ENCODE measurements at regions not wholly inside any gene's neighbourhood (a gene's known extent, or its start where the extent isn't known, plus 50 kb on each side); places are given as distances from the start of the nearest gene placed in this dataset.

DNA sequence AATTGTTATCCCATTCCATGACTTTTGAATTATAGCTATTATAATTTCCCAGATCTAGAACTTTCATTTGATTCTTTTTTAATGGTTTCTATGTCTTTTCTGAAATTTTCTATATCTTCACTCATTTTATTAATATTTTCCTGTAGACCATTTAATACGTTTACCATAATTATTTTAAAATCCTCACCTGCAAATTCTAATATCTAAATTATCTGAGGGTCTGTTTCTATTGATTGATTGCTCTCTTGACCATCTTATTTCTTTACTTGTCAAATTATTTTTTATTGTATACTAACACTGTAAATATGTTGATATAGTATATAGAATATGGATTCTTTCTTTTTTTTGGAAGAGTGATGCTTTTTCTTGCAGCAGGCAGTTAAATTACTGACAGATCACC lies 229.3 kb upstream of the CTBP2 start:
- TF ChIP-seq, protein P1, sequence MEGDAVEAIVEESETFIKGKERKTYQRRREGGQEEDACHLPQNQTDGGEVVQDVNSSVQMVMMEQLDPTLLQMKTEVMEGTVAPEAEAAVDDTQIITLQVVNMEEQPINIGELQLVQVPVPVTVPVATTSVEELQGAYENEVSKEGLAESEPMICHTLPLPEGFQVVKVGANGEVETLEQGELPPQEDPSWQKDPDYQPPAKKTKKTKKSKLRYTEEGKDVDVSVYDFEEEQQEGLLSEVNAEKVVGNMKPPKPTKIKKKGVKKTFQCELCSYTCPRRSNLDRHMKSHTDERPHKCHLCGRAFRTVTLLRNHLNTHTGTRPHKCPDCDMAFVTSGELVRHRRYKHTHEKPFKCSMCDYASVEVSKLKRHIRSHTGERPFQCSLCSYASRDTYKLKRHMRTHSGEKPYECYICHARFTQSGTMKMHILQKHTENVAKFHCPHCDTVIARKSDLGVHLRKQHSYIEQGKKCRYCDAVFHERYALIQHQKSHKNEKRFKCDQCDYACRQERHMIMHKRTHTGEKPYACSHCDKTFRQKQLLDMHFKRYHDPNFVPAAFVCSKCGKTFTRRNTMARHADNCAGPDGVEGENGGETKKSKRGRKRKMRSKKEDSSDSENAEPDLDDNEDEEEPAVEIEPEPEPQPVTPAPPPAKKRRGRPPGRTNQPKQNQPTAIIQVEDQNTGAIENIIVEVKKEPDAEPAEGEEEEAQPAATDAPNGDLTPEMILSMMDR (IDR thresholded peaks at IDR 0.05; ENCODE audit: low read depth, low read length) = no peak

DNA sequence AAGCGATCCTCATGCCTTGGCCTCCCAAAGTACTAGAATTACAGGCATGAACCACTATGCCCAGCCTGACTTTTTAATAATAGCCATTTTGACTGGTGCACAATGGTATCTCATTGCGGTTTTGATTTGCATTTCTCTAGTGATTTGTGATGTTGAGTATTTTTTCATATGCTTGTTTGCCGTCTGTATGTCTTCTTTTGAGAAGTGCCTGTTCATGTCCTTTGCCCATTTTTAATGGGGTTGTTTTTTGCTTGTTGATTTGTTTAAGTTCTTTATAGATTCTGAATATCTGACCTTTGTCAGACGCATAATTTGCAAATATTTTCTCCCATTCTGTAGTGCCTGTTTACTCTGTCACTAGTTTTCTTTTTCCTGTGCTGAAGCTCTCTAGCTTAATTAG lies 219.2 kb upstream of the CTBP2 start:
- TF ChIP-seq, protein P1 (IDR thresholded peaks at IDR 0.05; ENCODE audit: low read depth, low read length) = no peak
- no peak overlapping the region for H3K4me3 ChIP-seq (replicated peaks in 1 of 2; ENCODE audit: low read depth in 2 of 2, low read length in 2 of 2)

More for the DNA sequence above, 229.3 kb upstream of the CTBP2 start:
- DNase-seq (ENCODE audit: low read depth in 2 of 2) = no peak
- H3K4me3 ChIP-seq (replicated peaks in 1 of 2; ENCODE audit: low read depth in 2 of 2, low read length in 2 of 2) = no peak overlapping the region

DNA sequence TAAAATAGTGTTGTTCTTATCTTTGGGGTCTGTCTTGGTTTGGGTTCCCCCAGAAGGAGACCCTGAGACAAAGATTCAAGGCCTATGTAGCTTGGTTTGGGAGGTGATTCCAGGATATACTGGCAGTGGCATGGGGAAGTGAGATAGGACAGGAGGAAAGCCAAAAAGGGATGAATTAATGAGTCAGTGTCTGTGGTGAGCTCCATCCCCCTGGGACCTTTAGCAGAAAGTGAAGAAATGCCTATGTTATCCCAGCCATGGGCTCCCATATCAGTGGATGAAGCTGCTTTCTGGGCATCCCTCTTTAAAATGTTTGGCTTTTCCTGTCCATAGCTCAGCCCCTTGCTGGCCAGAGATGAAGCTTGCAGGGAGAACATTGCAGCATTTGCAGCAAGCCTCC lies 217.0 kb upstream of the CTBP2 start:
- peak; percentile 8 to 54 for DNase-seq (ENCODE audit: low read depth in 2 of 2)
- TF ChIP-seq, protein P1 (IDR thresholded peaks at IDR 0.05; ENCODE audit: low read depth, low read length) = no peak

More for the DNA sequence above, 219.2 kb upstream of the CTBP2 start:
- no peak for DNase-seq (ENCODE audit: low read depth in 2 of 2)

DNA sequence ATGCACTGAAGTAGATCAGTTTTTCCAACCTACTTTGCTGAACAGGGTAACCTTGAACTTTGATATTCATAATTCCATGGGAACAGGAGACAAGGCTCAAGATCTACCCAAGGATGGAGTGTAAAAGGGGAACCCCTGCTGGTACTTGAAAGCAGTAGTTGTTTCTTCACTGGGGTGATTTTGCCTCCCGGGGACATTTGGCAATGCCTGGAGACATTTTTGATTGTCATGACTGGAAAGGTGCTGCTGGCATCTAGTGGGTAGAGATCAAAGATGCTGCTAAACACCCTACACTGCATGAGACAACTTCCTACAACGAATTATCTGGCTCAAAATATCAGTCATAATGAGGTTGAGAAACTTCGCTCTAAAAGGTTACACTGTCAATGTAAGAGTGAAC lies 214.8 kb upstream of the CTBP2 start:
- DNase-seq (ENCODE audit: low read depth in 2 of 2) = peak; percentile 2 to 4
- TF ChIP-seq, protein P1 (IDR thresholded peaks at IDR 0.05; ENCODE audit: low read depth, low read length) = no peak
- no peak overlapping the region for H3K4me3 ChIP-seq (replicated peaks in 1 of 2; ENCODE audit: low read depth in 2 of 2, low read length in 2 of 2)

More for the DNA sequence above, 217.0 kb upstream of the CTBP2 start:
- H3K4me3 ChIP-seq (replicated peaks in 1 of 2; ENCODE audit: low read depth in 2 of 2, low read length in 2 of 2) = no peak overlapping the region

DNA sequence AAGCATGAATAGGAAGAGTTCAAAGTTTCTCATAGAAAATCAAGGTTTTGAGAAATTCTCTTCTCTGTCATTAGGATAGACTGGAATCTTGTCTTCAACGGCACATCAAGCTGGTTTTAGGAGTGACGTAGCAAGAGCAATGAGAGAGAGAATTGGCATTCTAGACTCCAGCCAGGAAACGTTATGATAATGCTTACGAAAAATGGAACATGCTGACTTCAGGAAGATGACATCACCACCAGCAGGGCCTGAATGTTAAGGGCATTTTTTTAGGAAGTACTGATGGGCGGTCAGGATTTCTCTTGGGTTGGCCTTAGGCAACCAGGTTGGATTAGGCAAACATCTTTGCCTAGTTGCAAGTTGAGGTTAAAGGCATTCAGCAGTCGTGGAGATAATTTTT lies 213.2 kb upstream of the CTBP2 start:
- TF ChIP-seq, protein P1 (IDR thresholded peaks at IDR 0.05; ENCODE audit: low read depth, low read length) = no peak
- no peak overlapping the region for H3K4me3 ChIP-seq (replicated peaks in 1 of 2; ENCODE audit: low read depth in 2 of 2, low read length in 2 of 2)

DNA sequence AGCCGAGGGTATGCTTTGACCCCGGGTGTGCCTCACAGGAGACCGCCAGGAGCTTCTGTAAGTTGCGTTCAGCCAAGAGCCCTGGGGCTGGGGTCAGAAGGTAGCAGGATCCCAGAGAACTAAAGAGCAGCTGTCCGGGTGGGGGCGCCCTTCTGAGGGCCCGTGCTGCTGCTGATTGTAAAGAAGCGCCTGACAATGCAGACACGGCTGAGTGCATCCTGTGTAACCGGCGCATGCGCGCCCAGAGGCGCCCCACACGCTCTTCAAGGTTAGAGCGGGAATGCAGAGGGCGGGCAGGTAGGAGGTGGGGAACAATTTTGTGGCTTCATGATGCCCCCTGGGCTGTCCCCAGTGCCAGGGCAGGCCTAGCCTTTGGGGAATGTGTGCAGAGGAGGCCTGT lies 210.2 kb upstream of the CTBP2 start:
- H3K4me3 ChIP-seq (replicated peaks in 1 of 2; ENCODE audit: low read depth in 2 of 2, low read length in 2 of 2) = no peak overlapping the region
- TF ChIP-seq, protein P1 (IDR thresholded peaks at IDR 0.05; ENCODE audit: low read depth, low read length) = no peak
- DNase-seq (ENCODE audit: low read depth in 2 of 2) = no peak

More for the DNA sequence above, 213.2 kb upstream of the CTBP2 start:
- DNase-seq (ENCODE audit: low read depth in 2 of 2) = peak in 1 of 2 donors; percentile 7

Measured in cardiac fibroblast (primary cell).